Mesothelial cell of epicardium (in vitro differentiated cells): ENCODE measurements at regions not wholly inside any gene's neighbourhood (a gene's known extent, or its start where the extent isn't known, plus 50 kb on each side); places are given as distances from the start of the nearest gene placed in this dataset.

Experiments
- DNase-seq, 2 experiments: peaks; one replicate each; pipeline ENCODE4 v3.0.0; 2021; ENCODE audit warnings: low spot score in 2 of 2; ENCODE audit not compliant: unreplicated experiment in 2 of 2
- H3K27ac Mint-ChIP-seq: 2 replicates; pipeline ENCODE4 v1.8.0; 2021; ENCODE audit warnings: mixed read lengths
- H3K27me3 Mint-ChIP-seq: 2 replicates; pipeline ENCODE4 v1.8.0; 2021; ENCODE audit warnings: low read depth, mixed read lengths
- H3K36me3 Mint-ChIP-seq: 2 replicates; pipeline ENCODE4 v1.8.0; 2021; ENCODE audit warnings: mixed read lengths
- H3K4me1 Mint-ChIP-seq: 2 replicates; pipeline ENCODE4 v1.8.0; 2021; ENCODE audit warnings: mixed read lengths
- H3K4me3 Mint-ChIP-seq: 2 replicates; pipeline ENCODE4 v1.8.0; 2021; ENCODE audit warnings: mild to moderate bottlenecking, moderate library complexity, mixed read lengths
- H3K9me3 Mint-ChIP-seq: 2 replicates; pipeline ENCODE4 v1.8.0; 2021; ENCODE audit warnings: mixed read lengths
- CTCF ChIP-seq: fragments of 200-600 bp; sonication (generic); IDR thresholded peaks from one replicate; pipeline ENCODE4 v1.5.0; 2021; ENCODE audit warnings: antibody characterized with exemption; ENCODE audit not compliant: unreplicated experiment

DNA sequence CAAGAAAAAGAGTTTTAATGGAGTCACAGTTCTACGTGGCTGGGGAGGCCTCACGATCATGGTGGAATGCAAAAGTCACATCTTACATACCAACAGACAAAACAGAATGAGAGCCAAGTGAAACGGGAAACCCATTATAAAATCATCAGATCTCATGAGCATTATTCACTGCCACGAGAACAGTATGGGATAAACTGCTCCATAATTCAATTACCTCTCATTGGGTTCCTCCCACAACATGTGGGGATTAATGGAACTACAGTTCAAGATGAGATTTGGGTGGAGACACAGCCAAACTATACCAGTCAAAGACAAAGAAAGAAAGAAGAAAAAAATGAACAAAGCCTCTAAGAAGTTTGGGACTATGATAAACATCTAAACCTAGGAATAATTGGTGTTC lies 158.9 kb downstream of the GC start:
- H3K9me3 Mint-ChIP-seq, result peaks cover 56% of the 10 kb centered on the region

More for the DNA sequence above, 158.9 kb downstream of the GC start:
- Mint-ChIP-seq H3K27ac (no peak overlapping the region), H3K4me1 (no peaks in the 10 kb centered on the region), H3K27me3 (no peaks in the 10 kb centered on the region), H3K4me3 (no peak overlapping the region), H3K36me3 (peaks cover 5% of the 10 kb centered on the region)
- TF ChIP-seq CTCF, result no peak
- no peak for DNase-seq
